NCI-H345 (cell line): ENCODE measurements at regions not wholly inside any gene's neighbourhood (a gene's known extent, or its start where the extent isn't known, plus 50 kb on each side); places are given as distances from the start of the nearest gene placed in this dataset.
"Not testable (repeated sequence)": the region's sequence is repeated elsewhere in the genome, so short reads cannot be mapped to it uniquely, and the experiment has no call there.

Experiments
- DNase-seq: peaks from one replicate; lab custom pipeline; 2025; lab: John Stamatoyannopoulos, UW

- DNase-seq, result no peak
Measured at GRCh38 chr1:111063595-111063994, 76.3 kb downstream of the DRAM2 start.

- no peak for DNase-seq
Measured at GRCh38 chr1:111062624-111063023, 77.3 kb downstream of the DRAM2 start.

- no peak for DNase-seq
Measured at GRCh38 chr1:111062081-111062480, 77.8 kb downstream of the DRAM2 start.

- DNase-seq, result no peak
Measured at GRCh38 chr1:111054656-111055055, 85.2 kb downstream of the DRAM2 start.

GRCh38 chr1:111052246-111052645 is 87.6 kb downstream of the DRAM2 start:
- DNase-seq, result no peak

- DNase-seq, result not testable (repeated sequence)
Measured at GRCh38 chr1:111048253-111048652, 84.5 kb upstream of the LRIF1 start.

- DNase-seq, result no peak
Measured at GRCh38 chr1:111045033-111045722, 81.5 kb upstream of the LRIF1 start.

- DNase-seq, result peak; percentile 53
Measured at GRCh38 chr1:111032295-111032897, 68.7 kb upstream of the LRIF1 start.

GRCh38 chr1:111030590-111030989 is 66.9 kb upstream of the LRIF1 start:
- DNase-seq, result peak; percentile 59

- no peak for DNase-seq
Measured at GRCh38 chr1:111025109-111025508, 61.4 kb upstream of the LRIF1 start.

- DNase-seq, result no peak
Measured at GRCh38 chr1:111015222-111015621, 51.5 kb upstream of the LRIF1 start.
